A549 (cell line): ENCODE measurements at regions not wholly inside any gene's neighbourhood (a gene's known extent, or its start where the extent isn't known, plus 50 kb on each side); places are given as distances from the start of the nearest gene placed in this dataset.

Experiments
- BHLHE40 ChIP-seq: IDR thresholded peaks from 2 replicates; pipeline ENCODE4 v1.6.1; 2012; ENCODE audit warnings: low read depth, low read length, inconsistent platforms
- CHD4 ChIP-seq: fragments of 200-600 bp; sonication (generic); IDR thresholded peaks from 2 replicates; pipeline ENCODE4 v1.6.1; 2016; ENCODE audit warnings: antibody characterized with exemption, mild to moderate bottlenecking, borderline replicate concordance
- CTCF ChIP-seq: fragments of >200 bp; sonication (Bioruptor Twin); formaldehyde crosslinking; IDR thresholded peaks from 3 replicates; pipeline ENCODE4 v1.5.1; 2016
- POLR2A ChIP-seq: IDR thresholded peaks from 2 replicates; pipeline ENCODE4 v1.6.1; 2012; ENCODE audit warnings: mild to moderate bottlenecking, low read length
- POLR2AphosphoS2 ChIP-seq: conservative IDR thresholded peaks from 2 replicates; pipeline ENCODE4 v1.6.1; 2012; ENCODE audit warnings: low read length, improper control_type of control experiment, inconsistent platforms
- RAD21 ChIP-seq, 2 experiments: fragments of >200 bp in 1 of 2; sonication (Bioruptor Twin) in 1 of 2; formaldehyde crosslinking in 1 of 2; IDR thresholded peaks in 1 of 2; conservative IDR thresholded peaks in 1 of 2; 2 replicates in 1 of 2; 3 replicates in 1 of 2; pipeline ENCODE4 v1.6.1; 2012 to 2018; ENCODE audit warnings: inconsistent platforms in 1 of 2
- REST ChIP-seq: fragments of 200-600 bp; sonication (generic); IDR thresholded peaks from 2 replicates; pipeline ENCODE4 v1.6.1; 2016; ENCODE audit warnings: antibody characterized with exemption, mild to moderate bottlenecking, moderate library complexity
- RFX5 ChIP-seq: fragments of 450-650 bp; IDR thresholded peaks from 2 replicates; pipeline ENCODE4 v1.7.1; 2014; ENCODE audit warnings: antibody characterized with exemption, mild to moderate bottlenecking, moderate library complexity
- USF2 ChIP-seq: fragments of 450-650 bp; IDR thresholded peaks from 2 replicates; pipeline ENCODE4 v1.6.1; 2014; ENCODE audit warnings: antibody characterized with exemption
- ZFP36 ChIP-seq: fragments of 450-650 bp; IDR thresholded peaks from 2 replicates; pipeline ENCODE4 v1.6.1; 2014; ENCODE audit warnings: borderline replicate concordance; ENCODE audit not compliant: partially characterized antibody

- TF ChIP-seq BHLHE40 (no peak), CTCF (no peak), POLR2A (no peak), RFX5 (no peak), CHD4 (no peak), RAD21 (conservative IDR thresholded peaks at IDR 0.05 in 1 of 2, IDR thresholded peaks at IDR 0.05 in 1 of 2) (no peak), POLR2AphosphoS2 (no peak), REST (no peak), USF2 (no peak), ZFP36 (no peak)
Observed at GRCh38 chr15:96209285-96209735, 121.2 kb upstream of the NR2F2 start.
